Activated T-cell treated with anti-CD3 and anti-CD28 coated beads, Interleukin-2, amount 50 U/mL, for 72 hours (primary cell): ENCODE measurements at regions not wholly inside any gene's neighbourhood (a gene's known extent, or its start where the extent isn't known, plus 50 kb on each side); places are given as distances from the start of the nearest gene placed in this dataset.

Experiments
- ATAC-seq, 2 donors: fragments of 150-1000 bp; cut with Tn5 transposase; replicated peaks in 1 of 2; 2 replicates each; pipeline ENCODE4 v1.10.0; 2021; ENCODE audit warnings: moderate library complexity in 2 of 2, mild to moderate bottlenecking in 1 of 2
- DNase-seq, 2 donors: peaks; one replicate each; pipeline ENCODE4 v3.0.0; 2021 to 2022; ENCODE audit warnings: mixed read lengths in 1 of 2
- H3K27ac Mint-ChIP-seq: one replicate; pipeline ENCODE4 v1.8.0; 2022; ENCODE audit warnings: mild to moderate bottlenecking, moderate library complexity, mixed read lengths
- H3K27me3 Mint-ChIP-seq: one replicate; pipeline ENCODE4 v1.8.0; 2022; ENCODE audit warnings: low read depth, mixed read lengths
- H3K36me3 Mint-ChIP-seq, 2 donors: one replicate each; pipeline ENCODE4 v1.8.0; 2022; ENCODE audit warnings: mixed read lengths in 2 of 2, mild to moderate bottlenecking in 1 of 2; ENCODE audit not compliant: insufficient read depth in 2 of 2
- H3K4me1 Mint-ChIP-seq: one replicate; pipeline ENCODE4 v1.8.0; 2022; ENCODE audit warnings: low read depth, mixed read lengths
- H3K4me3 Mint-ChIP-seq, 2 donors: one replicate each; pipeline ENCODE4 v1.8.0; 2022; ENCODE audit warnings: mild to moderate bottlenecking in 2 of 2, mixed read lengths in 2 of 2, moderate library complexity in 2 of 2
- H3K9me3 Mint-ChIP-seq, 2 donors: one replicate each; pipeline ENCODE4 v1.8.0; 2022; ENCODE audit warnings: mixed read lengths in 2 of 2

DNA sequence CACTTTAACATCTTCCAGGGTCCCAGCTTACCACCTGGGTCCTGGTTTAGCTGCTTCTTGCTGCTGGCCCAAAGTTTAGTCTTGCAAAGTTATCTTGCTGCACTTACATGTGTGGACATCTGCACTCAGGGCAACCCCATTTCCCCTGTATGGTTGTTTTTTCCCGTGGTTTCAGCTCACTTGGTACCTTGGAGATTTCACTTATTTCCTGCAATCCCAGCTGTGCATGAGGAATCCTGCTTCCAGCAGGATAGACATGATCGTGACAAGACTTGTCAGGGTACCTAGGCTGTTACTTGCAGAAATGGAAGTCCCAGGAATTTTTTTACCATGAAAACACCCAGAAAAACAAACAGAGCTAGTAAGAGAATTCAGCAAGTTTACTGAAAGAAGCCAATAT lies 95.9 kb upstream of the LEP start:
- Mint-ChIP-seq H3K27me3 (peaks cover 14% of the 10 kb centered on the region), H3K4me3 (no peak overlapping the region), H3K9me3 (no peaks in the 10 kb centered on the region), H3K36me3 (peaks cover 0 to 2% of the 10 kb centered on the region in 2 donors), H3K4me1 (no peaks in the 10 kb centered on the region), H3K27ac (no peak overlapping the region)
- ATAC-seq (no peak), DNase-seq (no peak)

DNA sequence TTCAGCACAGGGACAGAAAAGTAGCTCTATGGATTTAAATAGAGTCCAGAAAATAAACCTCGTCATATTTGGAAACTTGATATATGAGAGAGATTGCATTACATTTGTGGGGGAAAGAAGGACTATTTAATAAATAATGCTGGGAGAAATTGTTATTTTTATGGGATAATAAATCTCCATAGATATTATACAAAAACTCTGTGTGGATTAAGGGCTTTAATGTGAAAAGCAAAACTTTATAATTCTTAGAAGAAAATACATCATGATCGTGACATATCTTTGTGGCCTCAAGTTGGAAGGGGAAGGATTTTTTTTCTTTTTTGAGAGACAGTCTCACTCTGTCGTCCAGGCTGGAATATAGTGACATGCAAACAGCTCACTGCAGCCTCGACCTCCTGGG lies 95.0 kb upstream of the LEP start:
- Mint-ChIP-seq H3K27ac (no peak overlapping the region), H3K9me3 (no peaks in the 10 kb centered on the region), H3K4me3 (no peak overlapping the region), H3K27me3 (peaks cover 22% of the 10 kb centered on the region), H3K4me1 (no peaks in the 10 kb centered on the region), H3K36me3 (peaks cover 0 to 2% of the 10 kb centered on the region in 2 donors)
- ATAC-seq (no peak), DNase-seq (no peak)

DNA sequence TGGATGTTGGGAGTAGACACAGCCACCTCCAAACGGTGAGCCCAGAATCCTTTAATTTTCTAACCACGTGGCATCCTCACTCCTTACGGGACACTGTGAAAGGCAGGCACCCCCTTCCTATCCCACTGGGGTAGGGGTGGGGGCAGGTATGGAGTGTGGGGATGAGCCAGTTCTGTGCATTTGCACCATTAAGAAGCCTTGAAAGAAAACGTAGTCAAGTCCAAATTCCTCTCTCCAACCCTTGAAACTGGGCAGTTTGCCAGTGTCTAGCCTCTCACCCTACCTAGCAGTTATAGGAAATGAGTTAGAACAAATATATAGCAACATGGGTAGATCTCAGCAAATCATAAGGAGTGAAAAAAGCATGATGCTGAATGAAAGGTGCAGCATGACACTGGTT lies 92.4 kb upstream of the LEP start:
- Mint-ChIP-seq H3K36me3 (no peaks in the 10 kb centered on the region), H3K4me3 (no peak overlapping the region), H3K27ac (no peak overlapping the region), H3K4me1 (no peaks in the 10 kb centered on the region), H3K9me3 (no peaks in the 10 kb centered on the region), H3K27me3 (peaks cover 32% of the 10 kb centered on the region)
- ATAC-seq (no peak), DNase-seq (no peak)

DNA sequence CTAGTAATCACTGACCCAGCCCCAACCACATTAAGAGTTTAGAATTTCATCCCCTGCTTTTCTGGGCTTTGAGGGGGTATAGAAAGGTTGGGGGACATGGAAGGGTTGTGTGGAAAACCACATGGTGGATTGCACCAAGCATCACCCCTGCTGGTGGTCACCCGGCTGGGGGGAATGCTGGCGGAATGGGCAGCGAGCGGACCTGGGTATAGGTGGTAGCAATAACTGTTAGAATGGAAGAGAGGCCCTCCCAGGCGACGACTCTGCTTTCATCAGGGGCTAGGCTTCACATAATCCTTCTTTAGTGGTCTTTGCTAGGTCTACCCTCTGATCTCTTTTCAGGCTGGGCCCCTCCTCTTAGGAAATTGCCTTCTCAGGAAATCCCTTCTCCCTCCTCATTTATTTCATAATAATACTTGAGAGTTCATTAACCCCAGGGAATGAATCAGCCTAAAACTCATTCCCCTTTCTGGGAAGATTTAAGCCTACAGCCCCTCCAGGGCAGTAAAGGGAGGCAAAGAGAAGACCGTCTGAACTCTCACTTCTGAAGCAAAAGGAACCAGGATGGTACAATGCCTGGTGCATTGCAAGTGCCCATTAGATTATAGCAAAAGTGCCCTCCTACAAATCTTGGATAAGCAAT lies 90.7 kb upstream of the LEP start:
- peaks cover 32% of the 10 kb centered on the region for H3K27me3 Mint-ChIP-seq
- no peak overlapping the region for H3K27ac Mint-ChIP-seq
- H3K9me3 Mint-ChIP-seq, result no peaks in the 10 kb centered on the region
- H3K4me3 Mint-ChIP-seq, result no peak overlapping the region
- DNase-seq, result no peak
- ATAC-seq, result no peak
- H3K36me3 Mint-ChIP-seq, result no peaks in the 10 kb centered on the region
- no peaks in the 10 kb centered on the region for H3K4me1 Mint-ChIP-seq

DNA sequence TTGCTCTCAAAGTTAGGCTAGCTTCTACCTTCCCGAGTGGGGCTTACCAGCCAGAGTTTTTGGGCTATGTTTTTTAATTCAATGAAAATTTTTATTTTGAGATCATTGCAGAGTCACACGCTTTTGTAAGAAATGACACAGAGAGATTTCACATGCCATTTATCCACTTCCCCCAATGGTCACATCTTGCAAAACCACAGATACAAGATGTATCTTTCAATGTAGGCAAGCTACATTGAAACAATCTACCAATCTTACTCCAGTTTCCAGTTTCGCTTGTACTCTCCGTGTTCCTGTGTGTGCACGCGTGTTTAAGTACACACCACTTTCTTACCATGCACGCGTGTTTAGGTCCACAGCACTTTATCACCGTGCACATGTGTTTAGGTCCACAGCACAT lies 89.4 kb upstream of the LEP start:
- Mint-ChIP-seq H3K9me3 (no peaks in the 10 kb centered on the region), H3K4me1 (no peaks in the 10 kb centered on the region), H3K27ac (no peak overlapping the region), H3K27me3 (peaks cover 32% of the 10 kb centered on the region), H3K4me3 (no peak overlapping the region), H3K36me3 (no peaks in the 10 kb centered on the region)
- DNase-seq (no peak), ATAC-seq (no peak)

DNA sequence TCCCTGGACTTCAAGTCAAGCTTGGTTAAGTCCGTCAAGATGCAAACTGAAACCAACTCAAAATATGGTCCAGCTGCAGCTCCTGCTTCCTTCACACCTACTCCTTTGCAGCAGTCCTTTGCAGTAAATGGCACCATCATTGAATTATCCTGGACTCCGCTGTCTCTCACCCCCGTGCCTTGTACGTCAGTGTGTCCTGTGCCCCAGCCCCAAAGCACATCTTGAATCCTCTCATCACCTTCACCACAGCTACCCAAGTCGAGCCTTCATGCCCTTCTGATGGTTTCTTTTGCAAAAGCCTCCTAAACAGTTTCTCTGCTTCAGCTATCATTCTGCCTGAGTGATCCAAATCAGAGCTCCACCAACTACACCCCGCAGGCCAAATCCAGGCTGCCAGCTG lies 88.4 kb upstream of the LEP start:
- Mint-ChIP-seq H3K4me3 (no peak overlapping the region), H3K36me3 (no peaks in the 10 kb centered on the region), H3K27ac (no peak overlapping the region), H3K4me1 (no peaks in the 10 kb centered on the region), H3K27me3 (peaks cover 32% of the 10 kb centered on the region), H3K9me3 (no peaks in the 10 kb centered on the region)
- ATAC-seq (no peak), DNase-seq (no peak)

DNA sequence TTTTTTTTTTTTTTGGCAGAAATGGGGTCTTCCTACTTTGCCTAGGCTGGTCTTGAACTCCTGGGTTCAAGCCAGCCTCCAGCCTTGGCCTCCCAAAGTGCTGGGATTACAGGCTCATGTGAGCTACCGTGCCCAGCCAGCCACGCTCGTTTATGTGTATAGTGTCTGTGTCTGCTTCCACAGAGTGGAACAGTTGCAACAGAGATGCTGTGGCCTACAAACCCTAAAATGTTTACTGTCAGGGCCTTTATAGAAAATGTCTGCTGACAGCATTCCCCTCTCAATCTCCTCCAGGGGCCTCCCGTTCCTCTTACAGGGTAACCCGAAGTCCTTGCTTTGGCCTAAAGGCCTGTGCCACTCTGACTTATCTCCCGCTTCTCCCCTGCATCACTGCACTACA lies 87.6 kb upstream of the LEP start:
- no peak overlapping the region for H3K4me3 Mint-ChIP-seq
- H3K27ac Mint-ChIP-seq, result no peak overlapping the region
- H3K4me1 Mint-ChIP-seq, result no peaks in the 10 kb centered on the region
- no peaks in the 10 kb centered on the region for H3K9me3 Mint-ChIP-seq
- peaks cover 38% of the 10 kb centered on the region for H3K27me3 Mint-ChIP-seq
- no peaks in the 10 kb centered on the region for H3K36me3 Mint-ChIP-seq
- DNase-seq (no peak), ATAC-seq (no peak)

DNA sequence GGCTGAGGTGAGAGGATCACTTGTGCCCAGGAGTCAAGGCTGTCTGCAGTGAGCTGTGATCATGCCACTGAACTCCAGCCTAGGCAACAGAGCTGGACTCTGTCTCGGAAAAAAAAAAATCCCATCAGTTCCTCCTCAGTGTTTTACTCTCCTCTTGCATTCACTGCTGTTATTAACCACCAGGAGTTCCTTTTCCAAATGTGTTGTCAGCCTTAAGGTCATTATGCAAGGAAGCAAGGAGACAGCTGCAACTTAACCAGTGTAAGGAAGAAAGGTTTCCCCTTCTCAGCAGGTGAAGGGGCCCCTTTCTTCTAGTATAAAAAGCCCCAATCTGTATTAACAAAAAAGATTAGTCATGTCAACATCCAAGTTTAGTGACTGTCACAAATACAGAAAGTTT lies 86.6 kb upstream of the LEP start:
- ATAC-seq (no peak), DNase-seq (no peak)
- Mint-ChIP-seq H3K36me3 (no peaks in the 10 kb centered on the region), H3K27me3 (peaks cover 35% of the 10 kb centered on the region), H3K9me3 (no peaks in the 10 kb centered on the region), H3K4me3 (no peak overlapping the region), H3K4me1 (no peaks in the 10 kb centered on the region), H3K27ac (no peak overlapping the region)

DNA sequence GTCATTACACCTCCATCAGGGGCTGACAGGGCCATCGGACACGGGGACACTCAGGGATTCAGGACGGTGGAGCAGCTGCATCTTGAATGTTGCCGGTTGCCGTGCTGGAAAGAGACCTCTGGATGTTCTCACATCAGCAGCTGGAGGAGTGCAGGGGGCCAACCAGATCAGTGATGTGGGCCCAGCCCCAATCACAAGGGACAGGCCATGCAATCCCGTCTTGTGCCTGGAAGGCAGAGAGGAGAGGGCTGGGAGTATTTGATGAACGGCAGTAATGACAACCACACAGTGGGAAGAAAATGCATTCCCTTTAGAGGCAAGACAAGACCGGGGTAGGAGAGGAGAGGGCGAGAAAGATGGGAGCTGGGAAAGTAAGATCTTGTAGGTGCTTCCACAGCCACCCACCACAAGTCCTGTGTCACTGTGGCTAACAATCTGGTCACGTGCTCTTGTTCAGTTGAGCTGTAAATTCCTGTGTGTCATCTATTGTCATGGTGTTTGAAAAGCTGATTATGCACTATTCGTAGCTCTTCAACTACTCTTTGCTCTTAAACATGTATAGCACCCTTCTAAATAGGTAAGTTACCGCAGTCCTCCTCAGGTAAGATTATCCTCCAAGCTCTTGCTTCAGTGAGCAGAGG lies 85.9 kb upstream of the LEP start:
- peak in 1 of 2 donors; percentile 55 for ATAC-seq
- DNase-seq, result no peak
- no peak overlapping the region for H3K4me3 Mint-ChIP-seq

DNA sequence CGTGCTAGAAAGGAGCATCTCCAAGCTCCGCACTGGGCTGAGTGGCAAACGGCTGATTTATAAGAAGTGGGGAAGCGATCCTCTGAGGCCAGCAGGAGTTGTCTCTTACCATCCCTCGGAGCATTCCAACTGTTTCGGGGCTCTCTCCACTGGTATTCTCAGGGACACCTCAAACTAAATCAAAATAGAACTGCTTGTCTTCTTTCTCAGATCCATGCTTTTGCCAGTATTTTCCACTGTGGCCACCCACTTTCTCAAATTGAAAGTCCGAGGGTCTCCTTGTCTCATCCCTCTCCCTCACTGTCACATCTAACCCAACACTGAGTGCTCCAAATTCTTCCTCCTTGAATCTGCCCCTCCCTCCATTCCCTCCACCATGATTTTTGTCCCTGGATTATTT lies 83.2 kb upstream of the LEP start:
- no peak overlapping the region for H3K4me3 Mint-ChIP-seq
- H3K36me3 Mint-ChIP-seq, result no peaks in the 10 kb centered on the region
- no peaks in the 10 kb centered on the region for H3K9me3 Mint-ChIP-seq
- DNase-seq (no peak), ATAC-seq (no peak)
- peaks cover 27% of the 10 kb centered on the region for H3K27me3 Mint-ChIP-seq
- no peak overlapping the region for H3K27ac Mint-ChIP-seq
- no peaks in the 10 kb centered on the region for H3K4me1 Mint-ChIP-seq

More for the DNA sequence above, 85.9 kb upstream of the LEP start:
- no peaks in the 10 kb centered on the region for H3K4me1 Mint-ChIP-seq
- no peaks in the 10 kb centered on the region for H3K36me3 Mint-ChIP-seq
- H3K27ac Mint-ChIP-seq, result no peak overlapping the region
- peaks cover 30% of the 10 kb centered on the region for H3K27me3 Mint-ChIP-seq
- no peaks in the 10 kb centered on the region for H3K9me3 Mint-ChIP-seq

DNA sequence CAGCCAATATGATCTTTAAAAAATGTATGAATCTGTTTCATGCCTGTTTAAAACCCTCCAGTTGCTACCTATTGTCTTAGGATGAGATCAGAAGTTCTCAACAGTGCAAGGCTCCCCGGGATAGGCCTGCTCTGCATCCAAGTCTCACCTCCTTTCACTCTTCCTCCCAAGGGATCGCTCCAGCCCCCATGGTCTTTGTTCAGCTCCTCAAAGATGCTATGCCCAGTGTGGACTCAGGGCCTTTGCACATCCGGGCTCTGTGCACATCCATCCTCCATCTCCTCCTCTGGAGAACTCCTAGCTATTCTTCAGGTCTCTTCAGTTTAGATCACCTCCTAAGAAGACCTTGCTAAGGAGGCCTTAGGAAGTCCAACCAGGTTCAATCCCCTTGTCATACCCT lies 82.7 kb upstream of the LEP start:
- no peak for DNase-seq
- Mint-ChIP-seq H3K9me3 (no peaks in the 10 kb centered on the region), H3K36me3 (no peaks in the 10 kb centered on the region), H3K4me1 (no peaks in the 10 kb centered on the region), H3K4me3 (no peak overlapping the region), H3K27ac (no peak overlapping the region), H3K27me3 (peaks cover 32% of the 10 kb centered on the region)
- no peak for ATAC-seq

DNA sequence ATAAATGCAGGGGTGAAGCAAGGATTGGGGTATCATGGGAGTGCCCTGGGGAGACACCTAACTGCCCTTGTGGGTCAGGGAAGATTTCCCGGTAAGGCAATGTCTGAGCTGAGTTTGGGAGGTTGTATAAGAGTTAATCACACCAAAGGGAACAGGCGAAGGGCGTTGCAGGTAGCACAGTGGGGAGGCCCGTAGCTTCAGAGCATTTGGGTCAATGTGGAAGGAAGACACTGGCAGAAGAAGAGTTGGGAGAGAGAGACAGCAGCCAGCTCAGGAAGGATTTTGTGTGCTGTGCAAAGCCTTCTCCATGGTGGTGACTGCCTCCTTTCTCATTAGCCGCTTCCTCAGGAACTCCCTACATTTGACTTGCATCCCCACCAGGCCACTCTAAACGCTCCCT lies 80.8 kb upstream of the LEP start:
- H3K9me3 Mint-ChIP-seq, result no peaks in the 10 kb centered on the region
- H3K27me3 Mint-ChIP-seq, result peaks cover 41% of the 10 kb centered on the region
- no peak overlapping the region for H3K4me3 Mint-ChIP-seq

DNA sequence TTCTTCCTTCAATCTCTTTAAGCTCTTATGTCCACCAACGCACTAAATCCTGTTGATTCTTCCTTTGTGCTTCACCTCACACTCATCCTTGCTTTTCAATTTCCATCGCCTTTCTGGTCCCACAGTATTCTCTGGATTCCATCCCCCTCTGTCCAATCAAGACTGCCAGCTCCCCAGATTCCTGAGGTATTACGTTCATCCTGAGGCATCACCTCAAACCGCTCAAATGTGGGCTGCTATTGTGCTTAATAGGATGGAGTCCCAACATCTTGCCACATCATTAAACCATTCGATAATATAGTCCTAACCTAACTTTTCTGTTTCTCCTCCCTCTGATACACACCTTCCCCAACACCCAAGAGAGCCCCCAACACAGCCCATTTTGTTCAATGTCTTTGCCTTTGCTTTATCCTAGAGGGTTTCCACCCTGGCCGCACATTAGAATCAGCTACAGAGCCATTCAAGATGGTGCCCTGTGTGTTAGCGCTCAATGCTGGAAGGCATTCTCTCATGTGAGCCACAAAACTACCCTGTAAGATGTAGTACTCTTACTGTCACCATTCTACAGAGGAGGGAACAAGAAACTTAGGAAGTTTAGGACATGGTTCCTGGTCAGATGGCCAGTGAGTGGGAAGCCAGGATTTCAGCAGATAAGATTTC lies 79.5 kb upstream of the LEP start:
- H3K36me3 Mint-ChIP-seq, result no peaks in the 10 kb centered on the region
- peaks cover 52% of the 10 kb centered on the region for H3K27me3 Mint-ChIP-seq
- H3K4me1 Mint-ChIP-seq, result no peaks in the 10 kb centered on the region
- DNase-seq (no peak), ATAC-seq (no peak)
- H3K9me3 Mint-ChIP-seq, result no peaks in the 10 kb centered on the region
- no peak overlapping the region for H3K4me3 Mint-ChIP-seq
- no peak overlapping the region for H3K27ac Mint-ChIP-seq

More for the DNA sequence above, 80.8 kb upstream of the LEP start:
- Mint-ChIP-seq H3K27ac (no peak overlapping the region), H3K36me3 (no peaks in the 10 kb centered on the region), H3K4me1 (no peaks in the 10 kb centered on the region)
- ATAC-seq (no peak), DNase-seq (no peak)

DNA sequence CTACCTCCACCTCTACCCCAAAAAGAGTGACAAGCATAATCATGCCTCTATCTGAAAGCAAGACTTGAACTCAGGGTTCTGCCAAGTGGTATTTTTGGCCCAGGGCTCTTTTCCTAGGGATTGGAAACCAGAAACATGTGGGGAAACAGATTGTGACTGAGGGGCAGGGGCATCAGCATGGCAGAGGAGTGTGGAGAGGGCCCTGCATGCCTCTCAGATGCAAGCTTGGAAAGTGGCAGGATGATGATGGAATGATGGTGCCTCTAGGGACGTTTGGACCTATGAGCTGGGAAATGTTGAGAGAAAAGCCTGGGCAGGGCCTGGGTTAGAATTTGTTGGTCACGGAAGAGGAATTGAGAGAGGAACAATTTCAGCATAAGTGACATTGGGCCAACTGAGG lies 78.4 kb upstream of the LEP start:
- Mint-ChIP-seq H3K27me3 (peaks cover 55% of the 10 kb centered on the region), H3K9me3 (no peaks in the 10 kb centered on the region), H3K4me3 (no peak overlapping the region), H3K36me3 (no peaks in the 10 kb centered on the region), H3K27ac (no peak overlapping the region), H3K4me1 (no peaks in the 10 kb centered on the region)
- ATAC-seq, result no peak
- DNase-seq, result no peak
